ENCODE measurements at regions not wholly inside any gene's neighbourhood (a gene's known extent, or its start where the extent isn't known, plus 50 kb on each side); places are given as distances from the start of the nearest gene placed in this dataset.

GRCh38 chr9:28317745-28318144, 744.5 kb upstream of the C9orf72 start:
- no peaks in the 10 kb centered on the region for H3K79me2 ChIP-seq (ENCODE audit: insufficient read depth, low read length)
- no peaks in the 10 kb centered on the region for H3K4me1 ChIP-seq (ENCODE audit: control insufficient read depth in 1 of 2, insufficient read depth in 2 of 2, low read length in 2 of 2)
- intact Hi-C loops (cut with micrococcal nuclease): no loop called here
- H3K9me3 ChIP-seq (ENCODE audit: control insufficient read depth in 1 of 2, insufficient read depth in 1 of 2, low read depth in 1 of 2, low read length in 2 of 2): peaks cover 0 to 7% of the 10 kb centered on the region in 2 experiments; a peak in 2 of 4 replicates
- no peaks in the 10 kb centered on the region for H3K9me2 ChIP-seq (ENCODE audit: insufficient read depth)
- H3K4me2 ChIP-seq (ENCODE audit: low read length): no peak overlapping the region
- no TSS peak for BruUV-seq (replicated peaks)
- H3K36me3 ChIP-seq (ENCODE audit: control insufficient read depth in 1 of 2, insufficient read depth in 2 of 2, low read length in 2 of 2): no peaks in the 10 kb centered on the region
- no peak overlapping the region for H2AFZ ChIP-seq (ENCODE audit: low read depth, low read length, poor library complexity, severe bottlenecking)
- H3K4me3 ChIP-seq (replicated peaks in 1 of 2; ENCODE audit: low read depth in 1 of 2, low read length in 2 of 2): no peak overlapping the region
- ATAC-seq: no peak
- ChIA-PET RAD21 (ENCODE audit: low non-redundant PET in 1 of 2, low total read pairs in 2 of 2, uncharacterized antibody in 2 of 2, unreplicated experiment in 2 of 2) (no interaction called here), CTCF (no interaction called here), POLR2A (no interaction called here)
- no peak overlapping the region for H3K9ac ChIP-seq (ENCODE audit: low read length)
- H4K20me1 ChIP-seq (ENCODE audit: insufficient read depth): no peaks in the 10 kb centered on the region
- no peak overlapping the region for H3K27ac ChIP-seq (ENCODE audit: low read depth, low read length)
- TF ChIP-seq TCF7L2 (IDR thresholded peaks at IDR 0.05; ENCODE audit: borderline replicate concordance, extremely low read depth, insufficient read depth, insufficient read length) (no peak), EZH2phosphoT487 (IDR thresholded peaks at IDR 0.05; ENCODE audit: borderline replicate concordance) (no peak), ATF3 (IDR thresholded peaks at IDR 0.05) (no peak), FOSL1 (IDR thresholded peaks at IDR 0.05; ENCODE audit: low read depth) (no peak), POLR2A (IDR thresholded peaks at IDR 0.05; ENCODE audit: borderline replicate concordance, extremely low read depth, insufficient read depth, insufficient read length) (no peak), SP1 (IDR thresholded peaks at IDR 0.05; ENCODE audit: low read depth) (no peak), ZBTB33 (IDR thresholded peaks at IDR 0.05; ENCODE audit: extremely low read depth, insufficient replicate concordance, low read length) (no peak), ZNF274 (IDR thresholded peaks at IDR 0.05; ENCODE audit: low read depth, low read length) (no peak), REST (IDR thresholded peaks at IDR 0.05; ENCODE audit: low read depth) (no peak), SIN3A (IDR thresholded peaks at IDR 0.05; ENCODE audit: low read depth) (no peak)
- no peaks in the 10 kb centered on the region for H3K27me3 ChIP-seq (ENCODE audit: insufficient read depth, low read length)
- DNase-seq (ENCODE audit: low read depth, low spot score): no peak
